Urinary bladder (tissue), 3 donors: ENCODE measurements at regions not wholly inside any gene's neighbourhood (a gene's known extent, or its start where the extent isn't known, plus 50 kb on each side); places are given as distances from the start of the nearest gene placed in this dataset.

Source experiments
- DNase-seq: peaks from one replicate; pipeline ENCODE4 v3.0.0-alpha.2; 2015; ENCODE audit errors: extremely low spot score
- H3K27ac ChIP-seq: one replicate; pipeline ENCODE4 v1.5.1; 2013; ENCODE audit warnings: low read depth, mild to moderate bottlenecking, moderate library complexity
- H3K36me3 ChIP-seq: one replicate; pipeline ENCODE4 v1.6.1; 2013; ENCODE audit warnings: mild to moderate bottlenecking, moderate library complexity; ENCODE audit not compliant: insufficient read depth
- H3K4me1 ChIP-seq: one replicate; pipeline ENCODE4 v1.6.1; 2013; ENCODE audit warnings: mild to moderate bottlenecking, moderate library complexity; ENCODE audit not compliant: insufficient read depth
- H3K4me3 ChIP-seq: one replicate; pipeline ENCODE4 v1.5.1; 2013; ENCODE audit warnings: low read depth, low read length
- WGBS: extraction: QIAGEN DNeasy Blood & Tissue Kit; methylation state at CpG from one replicate; pipeline ENCODE4 v1.1.7; 2013; 5-methylcytosine and 5-hydroxymethylcytosine counted together
- donor health status: healthy with polysubstance abuse.
- donor health status: healthy.

DNA sequence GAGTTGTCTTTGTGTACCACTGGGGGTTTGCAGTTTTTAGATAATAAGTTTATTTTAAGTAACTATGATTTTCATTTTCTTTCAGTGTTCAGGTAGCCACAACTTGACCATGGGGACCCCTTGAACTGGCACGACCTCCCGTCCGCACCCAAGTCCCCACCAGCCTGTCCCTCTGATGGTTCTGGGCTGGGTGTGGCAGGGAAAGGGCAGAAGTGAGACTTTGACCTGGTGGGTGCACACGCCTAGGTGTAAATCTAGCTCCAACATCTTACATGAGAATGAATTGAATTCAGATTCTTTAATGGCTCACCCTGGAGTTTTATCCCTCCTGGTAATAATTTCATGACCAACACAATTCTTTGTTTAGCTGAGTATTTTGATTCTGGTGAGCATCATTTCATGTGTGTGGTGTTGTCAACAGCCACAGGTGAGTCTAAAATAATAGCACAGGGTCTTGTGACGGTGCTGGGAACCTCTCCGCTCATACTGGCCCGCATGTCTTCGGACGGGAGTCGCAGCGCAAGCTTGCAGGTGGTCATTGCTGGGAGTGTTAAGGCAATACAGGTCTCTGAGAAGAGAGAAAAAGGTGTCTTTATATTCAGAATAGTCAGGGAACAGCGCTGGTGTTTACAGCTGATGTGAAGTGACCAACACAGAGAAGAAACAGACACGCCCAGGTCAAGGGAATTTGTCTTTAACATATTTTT, 50.8 kb upstream of the POFUT2 start:
- no peak for DNase-seq
- H3K4me3 ChIP-seq, result no peak overlapping the region
- H3K27ac ChIP-seq, result no peak overlapping the region
- H3K4me1 ChIP-seq, result no peaks in the 10 kb centered on the region
- no peaks in the 10 kb centered on the region for H3K36me3 ChIP-seq
- 93% methylated on average over 13 of the region's 13 CpGs for WGBS

DNA sequence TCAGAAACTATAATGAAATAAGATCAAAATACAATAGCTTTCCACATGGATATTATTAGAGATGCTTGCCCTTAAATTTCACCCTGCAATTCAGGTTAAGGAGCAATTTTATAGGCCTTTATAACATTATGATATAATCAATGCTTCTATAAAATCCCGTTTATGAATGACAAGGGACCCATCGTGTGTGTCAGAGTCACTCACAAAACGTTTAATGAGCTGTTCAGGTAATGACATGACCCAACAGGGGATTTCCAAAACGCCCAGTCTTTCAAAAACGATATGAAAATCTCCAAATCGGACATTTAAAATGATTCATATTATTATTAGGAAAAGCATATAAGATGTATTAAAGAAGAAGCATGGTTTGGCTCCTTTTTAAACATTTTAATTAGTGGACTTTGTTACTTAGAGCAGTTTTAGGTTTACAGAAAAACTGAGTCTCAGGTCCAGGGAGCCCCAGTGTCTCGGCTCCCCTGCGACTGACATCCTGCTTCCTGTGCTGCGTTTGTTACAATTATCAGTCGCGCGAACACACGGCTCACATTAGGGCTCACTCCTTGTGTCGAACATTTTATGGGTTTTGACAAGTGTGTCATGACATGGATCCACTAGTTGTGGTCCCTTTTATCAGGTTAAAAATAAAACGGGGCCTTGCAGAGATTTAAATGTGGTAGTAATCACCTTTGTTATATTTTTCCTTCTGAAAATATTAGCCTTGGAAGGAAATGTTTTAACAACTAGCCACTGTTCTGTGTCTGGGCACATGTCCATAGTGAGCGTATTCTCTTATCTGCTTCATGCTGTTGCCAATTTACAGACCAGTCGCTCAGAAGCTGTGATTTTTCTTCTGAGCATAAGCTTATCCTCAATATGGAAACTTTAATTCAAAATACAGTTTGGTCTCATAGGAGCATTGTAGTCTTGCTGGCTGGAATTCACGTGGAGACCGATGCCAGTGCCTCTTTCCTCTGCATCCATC, 52.0 kb upstream of the POFUT2 start:
- 34% methylated on average over 19 of the region's 19 CpGs for WGBS
- no peaks in the 10 kb centered on the region for H3K4me1 ChIP-seq
- no peak overlapping the region for H3K4me3 ChIP-seq
- H3K36me3 ChIP-seq, result no peaks in the 10 kb centered on the region
- no peak overlapping the region for H3K27ac ChIP-seq
- no peak for DNase-seq

DNA sequence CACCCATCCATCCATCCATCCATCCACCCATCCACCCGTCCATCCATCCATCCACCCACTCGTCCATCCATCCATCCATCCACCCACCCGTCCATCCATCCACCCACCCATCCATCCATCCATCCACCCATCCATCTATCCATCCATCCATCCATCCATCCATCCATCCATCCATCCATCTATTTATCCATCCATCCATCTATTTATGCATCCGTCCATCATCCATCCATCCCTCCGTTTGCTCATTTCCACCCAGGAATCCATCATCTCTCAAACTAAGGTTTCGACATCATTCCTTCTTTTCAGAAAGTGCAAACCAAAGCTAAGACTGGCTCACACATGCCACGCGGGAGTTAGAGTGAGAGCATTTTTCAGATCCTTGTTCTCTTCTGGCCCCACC, 52.8 kb upstream of the POFUT2 start:
- DNase-seq, result no peak
- H3K27ac ChIP-seq, result no peak overlapping the region

GRCh38 chr21:45341261-45341660, 53.6 kb upstream of the POFUT2 start:
- no peaks in the 10 kb centered on the region for H3K36me3 ChIP-seq
- H3K4me1 ChIP-seq, result no peaks in the 10 kb centered on the region
- 89% methylated on average over 8 of the region's 8 CpGs for WGBS
- no peak for DNase-seq
- no peak overlapping the region for H3K27ac ChIP-seq
- no peak overlapping the region for H3K4me3 ChIP-seq

More for the DNA sequence above, 52.8 kb upstream of the POFUT2 start:
- 92% methylated on average over 8 of the region's 8 CpGs for WGBS
- no peak overlapping the region for H3K4me3 ChIP-seq
- H3K36me3 ChIP-seq, result no peaks in the 10 kb centered on the region
- no peaks in the 10 kb centered on the region for H3K4me1 ChIP-seq

DNA sequence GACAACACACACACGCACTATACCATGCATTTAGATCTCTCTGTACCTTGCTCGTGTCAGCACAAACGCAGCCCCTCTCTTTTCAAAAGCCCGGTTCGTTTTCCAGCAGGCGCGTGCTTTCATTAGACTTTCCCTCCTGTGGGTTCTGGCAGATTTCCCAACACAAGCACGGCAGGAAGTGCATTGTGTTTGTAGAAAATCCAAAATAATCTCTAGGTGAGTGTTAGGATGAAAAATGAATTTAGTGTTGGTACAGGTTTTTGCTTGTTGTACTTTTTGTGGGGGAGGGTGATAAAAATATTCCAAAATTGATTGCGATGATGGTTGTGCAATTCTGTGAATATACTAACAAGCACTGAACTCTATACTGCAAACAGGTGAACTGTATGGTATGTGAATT, 54.1 kb upstream of the POFUT2 start:
- Histone ChIP-seq H3K36me3 (no peaks in the 10 kb centered on the region), H3K27ac (no peak overlapping the region), H3K4me1 (no peaks in the 10 kb centered on the region), H3K4me3 (no peak overlapping the region)
- WGBS, result 49% methylated on average over 9 of the region's 9 CpGs
- DNase-seq, result no peak

GRCh38 chr21:45343891-45344290, 56.2 kb upstream of the POFUT2 start:
- H3K36me3 ChIP-seq, result no peaks in the 10 kb centered on the region
- H3K27ac ChIP-seq, result no peak overlapping the region
- DNase-seq, result no peak
- no peaks in the 10 kb centered on the region for H3K4me1 ChIP-seq
- 97% methylated on average over 15 of the region's 15 CpGs for WGBS
- H3K4me3 ChIP-seq, result no peak overlapping the region

GRCh38 chr21:45344576-45344975, 56.9 kb upstream of the POFUT2 start:
- Histone ChIP-seq H3K4me3 (no peak overlapping the region), H3K36me3 (no peaks in the 10 kb centered on the region), H3K27ac (no peak overlapping the region), H3K4me1 (no peaks in the 10 kb centered on the region)
- no peak for DNase-seq
- WGBS, result 93% methylated on average over 21 of the region's 21 CpGs

- Histone ChIP-seq H3K27ac (no peak overlapping the region), H3K4me3 (no peak overlapping the region), H3K4me1 (no peaks in the 10 kb centered on the region)
These were observed 57.8 kb upstream of the COL18A1 start for GRCh38 chr21:45347048-45347711.

GRCh38 chr21:45347712-45348499, 57.1 kb upstream of the COL18A1 start:
- Histone ChIP-seq H3K36me3 (no peaks in the 10 kb centered on the region), H3K4me3 (no peak overlapping the region), H3K4me1 (no peaks in the 10 kb centered on the region), H3K27ac (peak overlapping the region; percentile 11)
- 53% methylated on average over 25 of the region's 25 CpGs for WGBS
- DNase-seq, result no peak

More at GRCh38 chr21:45347048-45347711, 57.8 kb upstream of the COL18A1 start:
- DNase-seq, result no peak
- H3K36me3 ChIP-seq, result no peaks in the 10 kb centered on the region
- 69% methylated on average over 31 of the region's 31 CpGs for WGBS

DNA sequence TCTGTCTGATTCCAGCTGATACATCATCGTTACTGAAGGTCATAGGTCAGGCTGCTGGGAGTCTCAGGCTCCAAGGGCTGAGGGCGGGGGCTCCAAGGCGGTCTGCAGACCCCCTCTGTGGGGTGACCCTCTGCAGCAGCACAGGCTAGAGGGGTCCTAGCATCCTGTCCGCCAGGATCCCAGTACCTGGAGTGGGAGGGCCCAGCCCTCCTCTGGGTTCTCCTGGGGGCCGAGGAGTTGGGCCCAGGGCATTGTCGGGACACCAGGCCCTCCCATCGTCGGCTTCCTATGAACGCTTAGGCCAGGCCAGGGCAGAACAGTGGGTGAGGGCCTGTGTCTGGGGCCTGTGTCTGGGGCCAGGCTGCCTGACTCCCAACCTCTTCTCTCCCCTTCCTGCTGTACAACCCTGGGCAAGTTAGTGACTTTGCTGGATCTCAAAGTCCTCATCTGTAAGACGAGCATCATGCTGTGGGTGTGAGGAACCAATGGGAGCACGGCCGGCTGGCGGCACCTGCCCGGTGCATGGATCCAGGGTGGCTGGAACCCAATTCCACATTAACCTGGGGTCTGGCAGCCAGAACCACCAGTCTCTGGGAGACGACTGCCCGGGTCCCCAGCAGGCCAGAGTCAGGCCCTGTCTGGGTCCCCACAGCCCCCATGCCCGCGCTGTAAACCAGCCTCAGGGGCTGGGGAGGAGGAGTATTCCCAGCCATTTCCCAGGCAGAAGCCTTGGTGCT, 56.2 kb upstream of the COL18A1 start:
- Histone ChIP-seq H3K4me3 (no peak overlapping the region), H3K36me3 (no peaks in the 10 kb centered on the region), H3K4me1 (no peaks in the 10 kb centered on the region), H3K27ac (peak overlapping the region; percentile 61)
- no peak for DNase-seq
- WGBS, result 84% methylated on average over 18 of the region's 18 CpGs

- Histone ChIP-seq H3K4me1 (no peaks in the 10 kb centered on the region), H3K4me3 (no peak overlapping the region), H3K36me3 (no peaks in the 10 kb centered on the region), H3K27ac (no peak overlapping the region)
- no peak for DNase-seq
- 92% methylated on average over 8 of the region's 8 CpGs for WGBS
These were observed 54.6 kb upstream of the COL18A1 start for GRCh38 chr21:45350206-45350854.

DNA sequence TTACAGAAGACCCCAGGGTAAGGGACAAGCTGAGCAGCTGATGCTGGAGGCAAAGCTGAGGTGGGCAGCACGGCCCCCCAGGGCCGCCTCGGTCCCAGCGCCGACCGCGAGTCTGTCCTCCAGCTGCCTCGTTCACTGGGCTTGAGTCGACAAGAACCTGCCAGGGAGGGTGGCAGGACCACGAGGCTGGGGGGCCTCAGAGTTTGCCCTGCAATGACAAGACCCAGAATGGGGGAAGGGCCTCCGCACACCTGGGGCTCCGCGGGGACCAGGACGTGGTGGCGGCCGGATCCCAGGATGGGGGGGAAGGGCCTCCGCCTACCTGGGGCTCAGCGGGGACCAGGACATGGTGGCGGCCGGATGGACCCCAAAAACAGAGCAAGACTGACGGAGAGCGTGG, 53.9 kb upstream of the COL18A1 start:
- no peak overlapping the region for H3K27ac ChIP-seq
- no peaks in the 10 kb centered on the region for H3K36me3 ChIP-seq
- DNase-seq, result no peak
- H3K4me1 ChIP-seq, result no peaks in the 10 kb centered on the region
- no peak overlapping the region for H3K4me3 ChIP-seq
- WGBS, result 94% methylated on average over 22 of the region's 22 CpGs
